ENCODE measurements at regions not wholly inside any gene's neighbourhood (a gene's known extent, or its start where the extent isn't known, plus 50 kb on each side); places are given as distances from the start of the nearest gene placed in this dataset.

- POLR2A ChIA-PET: no interaction called here
- Histone ChIP-seq H3K27ac (ENCODE audit: low read depth in 2 of 2, low read length in 1 of 2) (no peak overlapping the region), H3K9ac (no peak overlapping the region), H3K9me3 (no peaks in the 10 kb centered on the region), H4K20me1 (ENCODE audit: insufficient read depth) (no peaks in the 10 kb centered on the region), H2AFZ (ENCODE audit: low read depth) (no peak overlapping the region), H3K79me2 (ENCODE audit: insufficient read depth) (no peaks in the 10 kb centered on the region), H3K4me2 (no peak overlapping the region), H3K27me3 (ENCODE audit: insufficient read depth) (peaks cover 25% of the 10 kb centered on the region), H3F3A (replicated peaks; ENCODE audit: insufficient read depth) (no peaks in the 10 kb centered on the region), H3K4me3 (ENCODE audit: low read depth in 2 of 2, low read length in 1 of 2) (no peak overlapping the region), H3K4me1 (ENCODE audit: control insufficient read depth in 1 of 2, insufficient read depth in 2 of 2, low read depth in 1 of 2, low read length in 1 of 2) (no peaks in the 10 kb centered on the region; a peak in 1 of 4 replicates), H3K9me2 (no peaks in the 10 kb centered on the region), H3K36me3 (replicated peaks in 1 of 2; ENCODE audit: control insufficient read depth in 1 of 2, insufficient read depth in 2 of 2, low read length in 1 of 2) (no peaks in the 10 kb centered on the region)
- 28% methylated on average over 9 of the region's 13 CpGs for WGBS (ENCODE audit: low lambda C conversion rate)
- CTCF ChIA-PET: no interaction called here
- DNase-seq: no peak
- TF ChIP-seq ZBTB33 (IDR thresholded peaks at IDR 0.05; ENCODE audit: borderline replicate concordance, low read depth) (no peak), NRF1 (IDR thresholded peaks at IDR 0.05; ENCODE audit: low read depth, low read length) (no peak), USF2 (IDR thresholded peaks at IDR 0.05; ENCODE audit: borderline replicate concordance, low read depth, low read length) (no peak), SIN3A (IDR thresholded peaks at IDR 0.05; ENCODE audit: borderline replicate concordance, low read depth, low read length) (no peak), USF1 (IDR thresholded peaks at IDR 0.05; ENCODE audit: borderline replicate concordance, low read depth) (no peak), RXRA (IDR thresholded peaks at IDR 0.05; ENCODE audit: borderline replicate concordance, low read depth) (no peak), TCF12 (IDR thresholded peaks at IDR 0.05) (no peak), MXI1 (IDR thresholded peaks at IDR 0.05; ENCODE audit: low read depth, low read length) (no peak), RCOR1 (IDR thresholded peaks at IDR 0.05; ENCODE audit: low read length) (no peak), NFIC (IDR thresholded peaks at IDR 0.05; ENCODE audit: borderline replicate concordance) (no peak), JUND (IDR thresholded peaks at IDR 0.05) (no peak), GABPA (IDR thresholded peaks at IDR 0.05; ENCODE audit: low read depth) (no peak), REST (IDR thresholded peaks at IDR 0.05; ENCODE audit: low read depth, low read length) (no peak), POLR2AphosphoS5 (IDR thresholded peaks at IDR 0.05; ENCODE audit: low read depth, low read length) (no peak)
Observed at GRCh38 chr13:111512707-111513106, 192.3 kb downstream of the TEX29 start.

All from SK-N-SH (cell line).